ENCODE measurements at regions not wholly inside any gene's neighbourhood (a gene's known extent, or its start where the extent isn't known, plus 50 kb on each side); places are given as distances from the start of the nearest gene placed in this dataset.

GRCh38 chr4:122534776-122535175, 78.3 kb upstream of the IL2 start:
- ATAC-seq (no peak), DNase-seq (ENCODE audit: low spot score) (no peak)
- TF ChIP-seq REST (IDR thresholded peaks at IDR 0.05; ENCODE audit: unreplicated experiment) (no peak), EZH2phosphoT487 (IDR thresholded peaks at IDR 0.05; ENCODE audit: unreplicated experiment) (no peak), ZNF114 (CRISPR knock-in tag; IDR thresholded peaks at IDR 0.05) (no peak), NANOG (IDR thresholded peaks at IDR 0.05; ENCODE audit: borderline replicate concordance) (no peak), EZH2 (IDR thresholded peaks at IDR 0.05; ENCODE audit: low read depth, unreplicated experiment) (no peak), CREB1 (CRISPR knock-in tag; IDR thresholded peaks at IDR 0.05; ENCODE audit: low read depth) (no peak), STAT1 (IDR thresholded peaks at IDR 0.05; ENCODE audit: unreplicated experiment) (no peak), POLR2AphosphoS5 (IDR thresholded peaks at IDR 0.05; ENCODE audit: low read depth) (no peak), CTCF (conservative IDR thresholded peaks at IDR 0.05; ENCODE audit: low read depth in 2 of 2) (no peak), JUNB (IDR thresholded peaks at IDR 0.05; ENCODE audit: unreplicated experiment) (no peak), ZNF331 (CRISPR knock-in tag; IDR thresholded peaks at IDR 0.05; ENCODE audit: low read depth) (no peak)
- TF ChIP-seq, protein P1, sequence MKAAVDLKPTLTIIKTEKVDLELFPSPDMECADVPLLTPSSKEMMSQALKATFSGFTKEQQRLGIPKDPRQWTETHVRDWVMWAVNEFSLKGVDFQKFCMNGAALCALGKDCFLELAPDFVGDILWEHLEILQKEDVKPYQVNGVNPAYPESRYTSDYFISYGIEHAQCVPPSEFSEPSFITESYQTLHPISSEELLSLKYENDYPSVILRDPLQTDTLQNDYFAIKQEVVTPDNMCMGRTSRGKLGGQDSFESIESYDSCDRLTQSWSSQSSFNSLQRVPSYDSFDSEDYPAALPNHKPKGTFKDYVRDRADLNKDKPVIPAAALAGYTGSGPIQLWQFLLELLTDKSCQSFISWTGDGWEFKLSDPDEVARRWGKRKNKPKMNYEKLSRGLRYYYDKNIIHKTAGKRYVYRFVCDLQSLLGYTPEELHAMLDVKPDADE (IDR thresholded peaks at IDR 0.05) = no peak
- TF ChIP-seq, protein P2, sequence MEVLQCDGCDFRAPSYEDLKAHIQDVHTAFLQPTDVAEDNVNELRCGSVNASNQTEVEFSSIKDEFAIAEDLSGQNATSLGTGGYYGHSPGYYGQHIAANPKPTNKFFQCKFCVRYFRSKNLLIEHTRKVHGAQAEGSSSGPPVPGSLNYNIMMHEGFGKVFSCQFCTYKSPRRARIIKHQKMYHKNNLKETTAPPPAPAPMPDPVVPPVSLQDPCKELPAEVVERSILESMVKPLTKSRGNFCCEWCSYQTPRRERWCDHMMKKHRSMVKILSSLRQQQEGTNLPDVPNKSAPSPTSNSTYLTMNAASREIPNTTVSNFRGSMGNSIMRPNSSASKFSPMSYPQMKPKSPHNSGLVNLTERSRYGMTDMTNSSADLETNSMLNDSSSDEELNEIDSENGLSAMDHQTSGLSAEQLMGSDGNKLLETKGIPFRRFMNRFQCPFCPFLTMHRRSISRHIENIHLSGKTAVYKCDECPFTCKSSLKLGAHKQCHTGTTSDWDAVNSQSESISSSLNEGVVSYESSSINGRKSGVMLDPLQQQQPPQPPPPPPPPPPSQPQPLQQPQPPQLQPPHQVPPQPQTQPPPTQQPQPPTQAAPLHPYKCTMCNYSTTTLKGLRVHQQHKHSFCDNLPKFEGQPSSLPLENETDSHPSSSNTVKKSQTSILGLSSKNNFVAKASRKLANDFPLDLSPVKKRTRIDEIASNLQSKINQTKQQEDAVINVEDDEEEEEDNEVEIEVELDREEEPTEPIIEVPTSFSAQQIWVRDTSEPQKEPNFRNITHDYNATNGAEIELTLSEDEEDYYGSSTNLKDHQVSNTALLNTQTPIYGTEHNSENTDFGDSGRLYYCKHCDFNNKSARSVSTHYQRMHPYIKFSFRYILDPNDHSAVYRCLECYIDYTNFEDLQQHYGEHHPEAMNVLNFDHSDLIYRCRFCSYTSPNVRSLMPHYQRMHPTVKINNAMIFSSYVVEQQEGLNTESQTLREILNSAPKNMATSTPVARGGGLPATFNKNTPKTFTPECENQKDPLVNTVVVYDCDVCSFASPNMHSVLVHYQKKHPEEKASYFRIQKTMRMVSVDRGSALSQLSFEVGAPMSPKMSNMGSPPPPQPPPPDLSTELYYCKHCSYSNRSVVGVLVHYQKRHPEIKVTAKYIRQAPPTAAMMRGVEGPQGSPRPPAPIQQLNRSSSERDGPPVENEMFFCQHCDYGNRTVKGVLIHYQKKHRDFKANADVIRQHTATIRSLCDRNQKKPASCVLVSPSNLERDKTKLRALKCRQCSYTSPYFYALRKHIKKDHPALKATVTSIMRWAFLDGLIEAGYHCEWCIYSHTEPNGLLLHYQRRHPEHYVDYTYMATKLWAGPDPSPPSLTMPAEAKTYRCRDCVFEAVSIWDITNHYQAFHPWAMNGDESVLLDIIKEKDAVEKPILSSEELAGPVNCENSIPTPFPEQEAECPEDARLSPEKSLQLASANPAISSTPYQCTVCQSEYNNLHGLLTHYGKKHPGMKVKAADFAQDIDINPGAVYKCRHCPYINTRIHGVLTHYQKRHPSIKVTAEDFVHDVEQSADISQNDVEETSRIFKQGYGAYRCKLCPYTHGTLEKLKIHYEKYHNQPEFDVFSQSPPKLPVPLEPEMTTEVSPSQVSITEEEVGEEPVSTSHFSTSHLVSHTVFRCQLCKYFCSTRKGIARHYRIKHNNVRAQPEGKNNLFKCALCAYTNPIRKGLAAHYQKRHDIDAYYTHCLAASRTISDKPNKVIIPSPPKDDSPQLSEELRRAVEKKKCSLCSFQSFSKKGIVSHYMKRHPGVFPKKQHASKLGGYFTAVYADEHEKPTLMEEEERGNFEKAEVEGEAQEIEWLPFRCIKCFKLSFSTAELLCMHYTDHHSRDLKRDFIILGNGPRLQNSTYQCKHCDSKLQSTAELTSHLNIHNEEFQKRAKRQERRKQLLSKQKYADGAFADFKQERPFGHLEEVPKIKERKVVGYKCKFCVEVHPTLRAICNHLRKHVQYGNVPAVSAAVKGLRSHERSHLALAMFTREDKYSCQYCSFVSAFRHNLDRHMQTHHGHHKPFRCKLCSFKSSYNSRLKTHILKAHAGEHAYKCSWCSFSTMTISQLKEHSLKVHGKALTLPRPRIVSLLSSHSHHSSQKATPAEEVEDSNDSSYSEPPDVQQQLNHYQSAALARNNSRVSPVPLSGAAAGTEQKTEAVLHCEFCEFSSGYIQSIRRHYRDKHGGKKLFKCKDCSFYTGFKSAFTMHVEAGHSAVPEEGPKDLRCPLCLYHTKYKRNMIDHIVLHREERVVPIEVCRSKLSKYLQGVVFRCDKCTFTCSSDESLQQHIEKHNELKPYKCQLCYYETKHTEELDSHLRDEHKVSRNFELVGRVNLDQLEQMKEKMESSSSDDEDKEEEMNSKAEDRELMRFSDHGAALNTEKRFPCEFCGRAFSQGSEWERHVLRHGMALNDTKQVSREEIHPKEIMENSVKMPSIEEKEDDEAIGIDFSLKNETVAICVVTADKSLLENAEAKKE (CRISPR knock-in tag; IDR thresholded peaks at IDR 0.05) = no peak
- no peaks in the 10 kb centered on the region for H3K79me2 ChIP-seq (replicated peaks; ENCODE audit: insufficient read depth)
- H3K27me3 ChIP-seq (ENCODE audit: insufficient read depth) = no peaks in the 10 kb centered on the region
- Mint-ChIP-seq H3K27me3 (ENCODE audit: insufficient read depth, low read depth, poor library complexity) (no peaks in the 10 kb centered on the region), H3K4me1 (no peaks in the 10 kb centered on the region), H3K9me3 (no peaks in the 10 kb centered on the region), H3K36me3 (ENCODE audit: low read depth) (no peaks in the 10 kb centered on the region), H3K27ac (no peak overlapping the region), H3K4me3 (no peak overlapping the region)
- H3K27ac ChIP-seq (ENCODE audit: low read depth) = no peak overlapping the region
- no peak overlapping the region for H3K4me2 ChIP-seq
- peaks cover 8% of the 10 kb centered on the region; the same call in 1 of the 2 replicates for H3K9me2 ChIP-seq (ENCODE audit: insufficient read depth)
- H3F3A ChIP-seq (replicated peaks; ENCODE audit: low read depth) = no peaks in the 10 kb centered on the region
- H4K20me1 ChIP-seq (replicated peaks; ENCODE audit: insufficient read depth) = no peaks in the 10 kb centered on the region
- no peak overlapping the region for H2AFZ ChIP-seq
- no peaks in the 10 kb centered on the region for H3K4me1 ChIP-seq (ENCODE audit: insufficient read depth)
- no peaks in the 10 kb centered on the region for H3K36me3 ChIP-seq (ENCODE audit: insufficient read depth)
- H3K4me3 ChIP-seq = no peak overlapping the region
